Nephron (organoid): ENCODE measurements at regions not wholly inside any gene's neighbourhood (a gene's known extent, or its start where the extent isn't known, plus 50 kb on each side); places are given as distances from the start of the nearest gene placed in this dataset.

Experiments
- H3K27ac Mint-ChIP-seq, 3 experiments: 2 replicates each; pipeline ENCODE4 v1.8.0; 2020; ENCODE audit warnings: mixed read lengths in 3 of 3, mild to moderate bottlenecking in 2 of 3, moderate library complexity in 1 of 3
- H3K27me3 Mint-ChIP-seq: 2 replicates; pipeline ENCODE4 v1.8.0; 2021; ENCODE audit warnings: low read depth, mild to moderate bottlenecking, moderate library complexity, mixed read lengths
- H3K36me3 Mint-ChIP-seq: 2 replicates; pipeline ENCODE4 v1.8.0; 2020; ENCODE audit warnings: low read depth, mixed read lengths
- H3K4me1 Mint-ChIP-seq: 2 replicates; pipeline ENCODE4 v1.8.0; 2020; ENCODE audit warnings: mixed read lengths
- H3K4me3 Mint-ChIP-seq, 3 experiments: 2 replicates each; pipeline ENCODE4 v1.8.0; 2020; ENCODE audit warnings: mild to moderate bottlenecking in 3 of 3, mixed read lengths in 3 of 3, moderate library complexity in 2 of 3
- H3K9me3 Mint-ChIP-seq: 2 replicates; pipeline ENCODE4 v1.8.0; 2020; ENCODE audit warnings: mixed read lengths
- CTCF ChIP-seq, 3 experiments: fragments of 200-600 bp; sonication (generic); IDR thresholded peaks; one replicate each; pipeline ENCODE4 v1.5.0; 2021; ENCODE audit warnings: antibody characterized with exemption in 3 of 3; ENCODE audit not compliant: unreplicated experiment in 3 of 3

DNA sequence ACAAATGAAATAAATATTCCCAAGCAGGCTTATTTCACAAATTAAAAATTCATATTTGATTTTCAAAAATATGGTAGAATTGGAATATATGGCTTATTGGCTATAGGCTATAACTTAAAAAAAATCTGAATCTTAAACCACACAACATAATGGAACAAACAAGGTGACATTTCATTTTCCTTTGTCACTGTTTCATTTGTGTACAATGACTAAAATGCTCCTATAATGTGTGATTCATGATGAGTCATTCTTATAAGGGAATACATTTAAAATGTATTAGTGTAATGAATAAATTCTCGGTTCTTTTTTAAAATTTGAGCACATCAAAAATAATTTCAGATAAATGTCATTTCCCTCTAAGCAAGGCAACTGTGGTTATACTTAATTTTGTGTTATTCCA, 148.0 kb upstream of the ANK3 start:
- no peak overlapping the region for H3K4me3 Mint-ChIP-seq
- no peaks in the 10 kb centered on the region for H3K9me3 Mint-ChIP-seq
- no peak overlapping the region for H3K27ac Mint-ChIP-seq
- peaks cover 6% of the 10 kb centered on the region for H3K4me1 Mint-ChIP-seq
- H3K27me3 Mint-ChIP-seq, result no peaks in the 10 kb centered on the region
- H3K36me3 Mint-ChIP-seq, result no peaks in the 10 kb centered on the region
- TF ChIP-seq CTCF (IDR thresholded peaks at IDR 0.05; ENCODE audit: unreplicated experiment in 3 of 3), result no peak

- H3K36me3 Mint-ChIP-seq, result no peaks in the 10 kb centered on the region
- peaks cover 6% of the 10 kb centered on the region for H3K4me1 Mint-ChIP-seq
- no peak overlapping the region for H3K27ac Mint-ChIP-seq
- H3K27me3 Mint-ChIP-seq, result no peaks in the 10 kb centered on the region
- no peak overlapping the region for H3K4me3 Mint-ChIP-seq
- no peak for TF ChIP-seq CTCF (IDR thresholded peaks at IDR 0.05; ENCODE audit: unreplicated experiment in 3 of 3)
- no peaks in the 10 kb centered on the region for H3K9me3 Mint-ChIP-seq
These were observed 146.9 kb upstream of the ANK3 start for GRCh38 chr10:60536529-60537114.

GRCh38 chr10:60535427-60535826, 145.8 kb upstream of the ANK3 start:
- Mint-ChIP-seq H3K27ac (no peak overlapping the region), H3K9me3 (no peaks in the 10 kb centered on the region), H3K36me3 (no peaks in the 10 kb centered on the region), H3K27me3 (no peaks in the 10 kb centered on the region), H3K4me1 (peaks cover 6% of the 10 kb centered on the region), H3K4me3 (no peak overlapping the region)
- TF ChIP-seq CTCF (IDR thresholded peaks at IDR 0.05; ENCODE audit: unreplicated experiment in 3 of 3), result no peak

DNA sequence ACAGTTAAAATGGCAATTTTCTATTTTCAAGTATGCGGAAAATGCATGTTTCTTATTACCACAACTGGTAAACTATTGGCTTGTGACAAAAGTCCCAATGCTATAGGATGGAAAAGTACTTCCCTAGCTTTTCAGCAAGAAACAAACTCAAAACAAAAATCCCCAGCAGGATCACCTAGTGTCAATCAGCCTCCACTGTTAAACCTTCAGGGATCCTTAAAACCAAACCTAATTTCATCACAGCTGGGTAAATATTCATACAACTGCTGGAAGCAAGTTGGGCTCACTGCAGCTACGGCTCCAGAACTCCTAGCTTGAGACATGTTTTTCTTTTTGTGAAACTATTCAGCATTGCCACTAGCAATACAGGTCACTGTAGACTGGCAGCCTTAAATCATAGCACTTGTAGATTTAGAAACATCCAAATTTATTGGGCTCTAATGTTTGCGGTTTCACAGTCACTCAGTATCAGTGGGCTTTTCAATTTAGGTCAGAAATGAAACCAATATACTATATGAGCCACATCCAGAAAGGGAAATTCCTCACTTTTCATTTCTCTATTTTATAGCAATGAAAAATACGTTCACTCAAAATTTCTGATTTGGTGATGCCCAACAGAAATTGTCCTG, 145.2 kb upstream of the ANK3 start:
- peaks cover 6% of the 10 kb centered on the region for H3K4me1 Mint-ChIP-seq
- no peak for TF ChIP-seq CTCF (IDR thresholded peaks at IDR 0.05; ENCODE audit: unreplicated experiment in 3 of 3)

GRCh38 chr10:60532696-60533468, 143.2 kb upstream of the ANK3 start:
- Mint-ChIP-seq H3K4me1 (peaks cover 6% of the 10 kb centered on the region), H3K9me3 (no peaks in the 10 kb centered on the region), H3K27me3 (no peaks in the 10 kb centered on the region), H3K4me3 (no peak overlapping the region), H3K36me3 (no peaks in the 10 kb centered on the region), H3K27ac (no peak overlapping the region)
- TF ChIP-seq CTCF (IDR thresholded peaks at IDR 0.05; ENCODE audit: unreplicated experiment in 3 of 3), result no peak

More for the DNA sequence above, 145.2 kb upstream of the ANK3 start:
- H3K27me3 Mint-ChIP-seq, result no peaks in the 10 kb centered on the region
- H3K4me3 Mint-ChIP-seq, result no peak overlapping the region
- H3K27ac Mint-ChIP-seq, result no peak overlapping the region
- H3K36me3 Mint-ChIP-seq, result no peaks in the 10 kb centered on the region
- H3K9me3 Mint-ChIP-seq, result no peaks in the 10 kb centered on the region
